ENCODE measurements at regions not wholly inside any gene's neighbourhood (a gene's known extent, or its start where the extent isn't known, plus 50 kb on each side); places are given as distances from the start of the nearest gene placed in this dataset.

DNA sequence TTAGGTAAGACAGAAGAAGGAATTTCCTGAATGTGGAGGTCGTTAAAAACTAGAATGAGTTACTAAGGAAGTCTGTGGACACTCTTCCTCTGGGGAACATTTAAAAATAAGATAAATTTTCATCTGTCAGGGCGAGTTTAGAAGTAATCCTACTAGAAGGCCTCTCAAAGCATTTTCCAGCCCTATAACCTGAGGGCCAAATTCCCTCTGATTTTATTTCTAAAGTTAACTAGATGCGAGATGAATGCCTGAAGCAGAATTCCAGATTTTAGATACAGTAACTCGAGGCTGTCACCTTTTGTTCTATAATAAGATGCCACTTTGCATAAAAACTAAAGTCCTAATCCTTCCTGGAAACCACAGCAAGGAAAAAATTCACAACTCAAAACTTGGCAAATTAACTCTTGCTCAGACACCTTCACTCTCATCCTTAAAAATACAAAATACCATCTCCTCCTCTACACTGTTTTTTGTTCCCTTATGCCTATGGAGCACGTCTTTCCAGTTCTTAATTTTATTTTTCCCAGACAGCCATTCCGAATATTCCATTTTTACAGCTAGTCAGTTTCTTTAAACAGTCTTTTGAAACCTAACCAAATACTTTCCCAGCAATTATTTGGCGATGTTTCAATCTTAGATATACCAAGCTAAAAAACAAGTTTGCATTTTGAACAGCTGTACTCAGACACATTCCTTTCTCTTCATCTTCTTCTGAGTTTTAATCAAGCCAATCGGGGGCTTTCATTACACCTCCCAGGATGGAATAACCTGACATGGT lies 420.7 kb upstream of the NFE2L3 start:
- H3K4me3 ChIP-seq (ENCODE audit: low read depth, low read length) = no peak overlapping the region
- H3K27me3 ChIP-seq (ENCODE audit: control insufficient read depth, insufficient read depth, low read length) = no peaks in the 10 kb centered on the region
- no peak overlapping the region for H3K27ac ChIP-seq (ENCODE audit: low read depth, low read length)
- CTCF ChIA-PET = interaction anchor here (1.2 kb wide), 1 partner anchor 121 kb away, joined by 3 read pairs; no protein-coding TSS in a partner anchor
- H3K9me3 ChIP-seq (ENCODE audit: control insufficient read depth, insufficient read depth, low read length) = no peaks in the 10 kb centered on the region
- no peak for DNase-seq (ENCODE audit: low read depth, low spot score)
- TF ChIP-seq, protein P1, sequence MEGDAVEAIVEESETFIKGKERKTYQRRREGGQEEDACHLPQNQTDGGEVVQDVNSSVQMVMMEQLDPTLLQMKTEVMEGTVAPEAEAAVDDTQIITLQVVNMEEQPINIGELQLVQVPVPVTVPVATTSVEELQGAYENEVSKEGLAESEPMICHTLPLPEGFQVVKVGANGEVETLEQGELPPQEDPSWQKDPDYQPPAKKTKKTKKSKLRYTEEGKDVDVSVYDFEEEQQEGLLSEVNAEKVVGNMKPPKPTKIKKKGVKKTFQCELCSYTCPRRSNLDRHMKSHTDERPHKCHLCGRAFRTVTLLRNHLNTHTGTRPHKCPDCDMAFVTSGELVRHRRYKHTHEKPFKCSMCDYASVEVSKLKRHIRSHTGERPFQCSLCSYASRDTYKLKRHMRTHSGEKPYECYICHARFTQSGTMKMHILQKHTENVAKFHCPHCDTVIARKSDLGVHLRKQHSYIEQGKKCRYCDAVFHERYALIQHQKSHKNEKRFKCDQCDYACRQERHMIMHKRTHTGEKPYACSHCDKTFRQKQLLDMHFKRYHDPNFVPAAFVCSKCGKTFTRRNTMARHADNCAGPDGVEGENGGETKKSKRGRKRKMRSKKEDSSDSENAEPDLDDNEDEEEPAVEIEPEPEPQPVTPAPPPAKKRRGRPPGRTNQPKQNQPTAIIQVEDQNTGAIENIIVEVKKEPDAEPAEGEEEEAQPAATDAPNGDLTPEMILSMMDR (IDR thresholded peaks at IDR 0.05; ENCODE audit: low read depth, low read length) = no peak
- POLR2A ChIA-PET = no interaction called here

GRCh38 chr7:25731846-25732245 lies 420.2 kb upstream of the NFE2L3 start:
- no peaks in the 10 kb centered on the region for H3K9me3 ChIP-seq (ENCODE audit: control insufficient read depth, insufficient read depth, low read length)
- H3K27ac ChIP-seq (ENCODE audit: low read depth, low read length) = no peak overlapping the region
- no peak for DNase-seq (ENCODE audit: low read depth, low spot score)
- POLR2A ChIA-PET = no interaction called here
- no peaks in the 10 kb centered on the region for H3K27me3 ChIP-seq (ENCODE audit: control insufficient read depth, insufficient read depth, low read length)
- CTCF ChIA-PET = interaction anchor here (0.6 to 1.2 kb wide), 2 partner anchors 19 to 120 kb away, joined by 3 read pairs; no protein-coding TSS in a partner anchor
- no peak overlapping the region for H3K4me3 ChIP-seq (ENCODE audit: low read depth, low read length)
- TF ChIP-seq, protein P1 (IDR thresholded peaks at IDR 0.05; ENCODE audit: low read depth, low read length) = no peak

- no peak for DNase-seq (ENCODE audit: low read depth, low spot score)
- Histone ChIP-seq H3K27ac (ENCODE audit: low read depth, low read length) (no peak overlapping the region), H3K4me3 (ENCODE audit: low read depth, low read length) (no peak overlapping the region), H3K27me3 (ENCODE audit: control insufficient read depth, insufficient read depth, low read length) (no peaks in the 10 kb centered on the region), H3K9me3 (ENCODE audit: control insufficient read depth, insufficient read depth, low read length) (no peaks in the 10 kb centered on the region)
- ChIA-PET CTCF (interaction anchor here (0.6 kb wide), 1 partner anchor 18 kb away, joined by 3 read pairs; no protein-coding TSS in a partner anchor), POLR2A (no interaction called here)
- TF ChIP-seq, protein P1 (IDR thresholded peaks at IDR 0.05; ENCODE audit: low read depth, low read length) = no peak
Observed at GRCh38 chr7:25732766-25733217, 419.2 kb upstream of the NFE2L3 start.

DNA sequence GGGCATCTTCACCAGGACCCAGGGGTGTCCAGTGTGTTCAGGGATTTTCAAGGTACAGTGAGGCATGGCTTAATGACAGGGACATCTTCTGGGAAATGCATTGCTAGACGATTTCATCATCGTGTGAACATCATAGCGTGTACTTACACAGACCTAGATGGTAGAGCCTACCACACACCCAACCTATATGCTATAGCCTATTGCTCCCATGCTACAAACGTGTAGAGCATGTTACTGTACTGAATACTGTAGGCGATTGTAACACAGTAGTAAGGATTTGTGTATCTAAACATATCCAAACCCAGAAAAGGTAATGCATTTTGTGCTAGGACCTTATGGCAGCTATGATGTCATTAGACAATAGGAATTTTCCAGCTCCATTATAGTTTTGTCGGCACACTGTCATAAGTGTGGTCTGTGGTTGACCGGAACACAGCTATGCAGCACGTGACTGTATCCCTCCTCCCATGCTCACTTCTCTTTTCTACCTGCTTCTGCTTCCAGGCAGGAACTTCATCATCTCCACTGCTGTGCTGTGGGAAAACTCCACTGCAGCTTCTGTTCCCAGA lies 416.2 kb upstream of the NFE2L3 start:
- ChIA-PET POLR2A (no interaction called here), CTCF (no interaction called here)
- TF ChIP-seq, protein P1 (IDR thresholded peaks at IDR 0.05; ENCODE audit: low read depth, low read length) = no peak
- Histone ChIP-seq H3K4me3 (ENCODE audit: low read depth, low read length) (no peak overlapping the region), H3K9me3 (ENCODE audit: control insufficient read depth, insufficient read depth, low read length) (no peaks in the 10 kb centered on the region), H3K27ac (ENCODE audit: low read depth, low read length) (no peak overlapping the region), H3K27me3 (ENCODE audit: control insufficient read depth, insufficient read depth, low read length) (no peaks in the 10 kb centered on the region)
- no peak for DNase-seq (ENCODE audit: low read depth, low spot score)

DNA sequence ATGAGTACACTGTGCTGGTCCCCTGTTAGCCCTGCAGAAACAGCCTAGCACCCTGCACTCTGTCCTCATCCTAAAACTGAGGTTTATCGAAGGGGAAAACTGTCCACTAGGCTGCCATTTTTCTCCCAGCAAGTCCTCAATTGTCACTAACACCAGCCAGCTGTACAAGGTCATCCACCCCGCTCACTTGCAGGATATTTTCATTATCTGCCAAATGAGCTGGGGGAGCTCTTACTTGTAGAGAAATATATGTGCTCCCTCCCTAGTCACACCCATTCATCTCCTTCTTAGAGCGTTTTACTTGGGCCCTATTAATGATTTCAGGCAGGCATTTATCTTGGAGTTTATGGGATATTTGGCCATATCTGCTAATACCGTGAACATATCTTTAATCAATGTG lies 413.5 kb upstream of the NFE2L3 start:
- POLR2A ChIA-PET = no interaction called here
- H3K27me3 ChIP-seq (ENCODE audit: control insufficient read depth, insufficient read depth, low read length) = no peaks in the 10 kb centered on the region
- no peaks in the 10 kb centered on the region for H3K9me3 ChIP-seq (ENCODE audit: control insufficient read depth, insufficient read depth, low read length)
- no peak overlapping the region for H3K27ac ChIP-seq (ENCODE audit: low read depth, low read length)
- H3K4me3 ChIP-seq (ENCODE audit: low read depth, low read length) = no peak overlapping the region
- no peak for DNase-seq (ENCODE audit: low read depth, low spot score)
- TF ChIP-seq, protein P1 (IDR thresholded peaks at IDR 0.05; ENCODE audit: low read depth, low read length) = no peak
- CTCF ChIA-PET = interaction anchor here (0.6 kb wide), 2 partner anchors 13 to 1366 kb away, joined by 3 read pairs; no protein-coding TSS in a partner anchor

Measured in AG04450 (cell line).